HG02588 (cell line): ENCODE measurements at regions not wholly inside any gene's neighbourhood (a gene's known extent, or its start where the extent isn't known, plus 50 kb on each side); places are given as distances from the start of the nearest gene placed in this dataset.
"Not testable (repeated sequence)": the region's sequence is repeated elsewhere in the genome, so short reads cannot be mapped to it uniquely, and the experiment has no call there.

Experiments used
- ATAC-seq: cut with Tn5 transposase; IDR thresholded peaks from one replicate; pipeline ENCODE4 v1.9.1; 2021; ENCODE audit warnings: mild to moderate bottlenecking, moderate library complexity; ENCODE audit not compliant: unreplicated experiment

GRCh38 chr16:54985156-54985555 is 54.5 kb downstream of the IRX5 start:
- ATAC-seq: no peak

GRCh38 chr16:54985668-54986067 is 55.0 kb downstream of the IRX5 start:
- no peak for ATAC-seq

GRCh38 chr16:54986409-54986808 is 55.7 kb downstream of the IRX5 start:
- no peak for ATAC-seq

DNA sequence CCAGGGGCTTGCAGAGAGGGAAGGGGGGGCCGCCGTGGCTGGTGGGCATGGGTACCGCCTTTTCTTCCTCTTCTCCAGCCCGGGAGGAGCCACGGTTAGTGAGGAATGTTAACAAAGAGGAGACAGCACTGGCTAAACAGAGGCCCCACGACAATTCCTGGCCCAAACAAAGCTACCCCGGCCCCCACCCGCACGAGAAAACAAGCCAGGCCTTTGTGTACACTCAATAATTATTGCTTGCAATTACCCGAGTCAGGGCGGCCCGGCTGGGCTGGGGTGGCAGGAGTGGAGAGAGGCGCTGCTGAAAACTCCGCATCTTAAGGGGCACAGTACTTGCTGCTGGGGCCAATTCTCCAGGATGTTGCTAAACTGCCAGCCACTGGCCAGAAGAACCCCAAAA is 56.4 kb downstream of the IRX5 start:
- ATAC-seq: no peak

DNA sequence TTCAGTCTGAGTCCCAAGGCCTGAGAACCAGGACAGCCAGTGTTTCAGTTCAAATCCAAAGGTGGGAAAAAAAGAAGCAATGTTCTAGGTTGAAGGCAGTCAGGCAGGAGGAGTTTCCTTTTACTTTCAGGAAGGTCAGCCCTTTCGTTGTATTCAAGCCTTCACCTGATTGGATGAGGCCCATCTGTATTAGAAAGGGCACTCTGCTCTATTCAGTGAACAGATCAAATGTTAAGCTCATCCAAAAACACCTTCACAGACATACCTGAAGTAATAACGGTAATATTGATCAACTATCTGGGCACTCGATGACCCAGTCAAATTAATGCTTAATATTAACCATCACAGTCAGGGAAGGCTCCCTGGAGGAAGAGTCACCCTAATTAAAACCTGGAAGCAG is 60.9 kb downstream of the IRX5 start:
- no peak for ATAC-seq

DNA sequence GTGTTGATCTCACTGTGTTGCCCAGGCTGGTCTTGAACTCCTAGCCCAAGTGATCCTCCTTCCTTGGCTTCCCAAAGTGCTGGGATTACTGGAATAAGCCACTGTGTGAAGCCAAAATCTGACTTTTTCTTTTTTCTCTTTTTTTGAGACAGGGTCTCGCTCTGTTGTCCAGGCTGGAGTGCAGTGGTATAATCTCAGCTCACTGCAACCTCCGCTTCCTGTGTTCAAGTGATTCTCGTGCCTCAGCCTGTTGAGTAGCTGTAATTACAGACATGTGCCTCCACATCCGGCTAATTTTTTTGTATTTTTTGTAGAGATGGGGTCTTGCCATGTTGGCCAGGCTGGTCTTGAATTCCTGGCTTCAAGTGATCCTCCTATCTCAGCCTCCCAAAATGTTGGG is 61.3 kb downstream of the IRX5 start:
- not testable (repeated sequence) for ATAC-seq

GRCh38 chr16:54993106-54993895 is 62.6 kb downstream of the IRX5 start:
- ATAC-seq: no peak

GRCh38 chr16:54996186-54996585 is 65.5 kb downstream of the IRX5 start:
- no peak for ATAC-seq

- ATAC-seq: no peak
Measured at GRCh38 chr16:54998834-54999233, 68.2 kb downstream of the IRX5 start.

- no peak for ATAC-seq
Measured at GRCh38 chr16:54999481-54999880, 68.8 kb downstream of the IRX5 start.

DNA sequence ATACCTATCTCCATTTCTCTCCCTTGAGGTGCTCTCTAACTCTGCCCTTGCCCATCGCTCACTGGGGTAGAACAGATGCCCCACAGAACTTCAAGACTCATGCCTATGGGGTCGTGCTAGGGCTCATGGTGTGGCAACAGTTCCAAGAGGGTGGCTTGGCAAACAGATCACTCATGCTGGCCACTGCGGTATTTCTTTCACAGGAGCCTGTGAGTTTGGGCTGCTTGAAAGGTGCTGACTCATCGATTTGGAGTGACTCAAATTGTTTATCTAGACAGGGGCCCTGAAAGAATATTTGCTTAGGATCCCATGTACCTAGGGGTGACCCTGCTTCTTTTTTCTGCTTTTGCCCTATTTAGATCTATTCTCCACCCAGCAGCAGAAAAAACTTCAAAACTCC is 69.9 kb downstream of the IRX5 start:
- no peak for ATAC-seq

GRCh38 chr16:55001931-55002330 is 71.3 kb downstream of the IRX5 start:
- ATAC-seq: no peak

DNA sequence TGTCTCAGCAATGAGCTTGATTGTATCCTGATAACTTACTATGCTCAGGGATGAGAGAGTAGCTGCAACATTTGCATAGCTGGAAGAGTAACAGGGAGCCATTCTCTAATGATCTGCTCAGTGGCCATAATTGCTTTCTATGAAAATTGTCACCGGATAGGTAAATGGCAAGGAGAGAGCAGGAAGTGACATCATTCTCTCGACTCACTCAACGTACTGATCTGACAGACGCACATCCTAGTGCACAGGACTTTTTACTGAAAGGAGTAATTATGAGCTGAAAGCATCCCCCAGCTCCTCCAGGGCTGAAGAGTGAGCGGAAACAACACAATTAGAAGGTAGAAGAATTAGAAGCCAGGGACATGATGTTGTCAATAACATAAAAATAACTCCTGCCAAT is 71.8 kb downstream of the IRX5 start:
- ATAC-seq: no peak

DNA sequence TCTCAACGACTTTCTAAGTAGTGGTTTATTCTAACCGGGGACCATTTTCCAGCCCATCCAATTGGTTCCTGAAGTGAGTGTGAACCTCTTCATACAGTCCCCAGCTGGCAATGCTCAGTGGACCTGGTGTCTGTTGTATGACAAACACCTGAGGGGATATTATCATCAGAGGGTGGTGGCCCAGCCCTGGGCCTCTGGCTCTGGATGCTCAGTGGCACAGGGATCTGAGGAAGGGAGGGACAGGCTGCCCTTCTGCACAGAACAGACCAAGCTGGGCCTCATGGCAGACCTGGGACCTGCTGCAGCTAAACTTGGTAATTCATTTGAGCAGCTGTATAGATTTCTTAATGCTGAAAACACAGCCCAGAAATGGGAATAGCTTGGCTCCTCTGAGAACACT is 72.6 kb downstream of the IRX5 start:
- ATAC-seq: no peak

DNA sequence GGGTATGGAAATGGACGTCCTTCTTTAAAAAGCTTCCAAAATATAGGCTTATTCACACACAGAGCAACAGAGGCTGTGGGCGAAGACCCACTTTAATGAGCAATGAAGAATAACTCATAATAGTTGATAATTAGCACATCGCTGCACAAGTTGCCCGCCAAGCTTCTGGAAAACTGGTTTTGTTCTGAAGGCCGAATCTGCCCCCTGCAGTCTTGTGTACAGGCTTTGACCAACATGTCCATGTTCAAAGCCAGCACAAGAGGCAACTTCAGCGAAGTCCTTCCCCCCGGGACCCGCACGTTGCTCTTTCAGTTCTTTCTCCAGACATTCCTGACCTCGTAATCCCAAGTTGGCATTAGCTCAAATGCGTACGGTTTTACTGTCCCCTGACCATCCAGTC is 73.3 kb downstream of the IRX5 start:
- no peak for ATAC-seq

GRCh38 chr16:55007504-55007903 is 76.8 kb downstream of the IRX5 start:
- ATAC-seq: no peak

- ATAC-seq: no peak
Measured at GRCh38 chr16:55008836-55009510, 78.3 kb downstream of the IRX5 start.

DNA sequence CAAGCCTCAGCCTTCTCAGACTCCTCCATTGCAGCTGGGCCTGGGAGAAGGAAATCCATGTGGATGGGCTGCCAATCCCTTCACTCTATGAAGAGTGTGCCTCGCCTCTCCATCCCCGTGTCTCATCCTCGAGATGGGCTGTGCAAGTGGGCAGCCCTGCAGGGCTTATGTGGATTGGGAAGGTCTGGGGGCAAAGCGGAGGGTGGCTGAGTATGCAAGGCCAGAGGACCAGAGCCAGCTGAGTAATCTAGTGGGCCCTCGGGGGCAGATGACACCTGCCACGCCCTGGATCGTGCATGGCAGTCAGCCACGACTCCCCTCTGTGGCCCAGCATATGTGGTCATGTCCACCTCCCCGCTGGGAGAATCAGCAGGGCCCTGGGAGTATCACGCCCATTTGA is 78.9 kb downstream of the IRX5 start:
- ATAC-seq: no peak

DNA sequence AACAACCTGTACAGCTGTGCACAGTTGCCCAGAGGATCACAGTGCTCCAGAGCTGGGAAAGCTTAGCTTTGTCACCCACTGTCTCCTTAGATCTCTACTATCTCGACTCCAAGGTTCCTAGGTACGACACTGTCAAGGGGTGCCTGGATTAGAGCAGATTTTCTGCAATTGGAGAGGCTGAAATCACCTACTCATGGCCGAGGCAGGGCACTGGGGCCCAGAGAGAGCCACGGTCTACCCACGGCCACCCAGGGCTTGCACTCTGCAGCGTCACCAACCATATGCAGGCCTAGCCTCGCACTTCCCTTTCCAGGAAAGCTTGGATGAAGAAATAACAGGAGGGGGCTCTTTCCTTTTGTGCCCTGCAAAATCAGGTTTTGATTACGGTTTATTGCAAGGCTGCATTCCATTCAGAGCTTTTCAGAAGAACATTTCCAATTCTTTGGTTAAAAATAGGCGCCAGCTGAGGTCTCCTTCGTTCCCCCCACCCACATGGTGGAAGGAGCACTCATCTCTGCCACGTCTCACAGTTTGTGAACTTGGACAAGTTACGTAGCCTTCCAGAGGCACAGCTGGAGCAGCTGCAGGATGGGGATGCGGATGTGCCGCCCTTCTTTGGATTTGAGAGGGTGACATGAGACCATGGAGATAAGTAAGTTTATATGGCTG is 80.0 kb downstream of the IRX5 start:
- ATAC-seq: no peak

- ATAC-seq: no peak
Measured at GRCh38 chr16:55012362-55012761, 81.7 kb downstream of the IRX5 start.

DNA sequence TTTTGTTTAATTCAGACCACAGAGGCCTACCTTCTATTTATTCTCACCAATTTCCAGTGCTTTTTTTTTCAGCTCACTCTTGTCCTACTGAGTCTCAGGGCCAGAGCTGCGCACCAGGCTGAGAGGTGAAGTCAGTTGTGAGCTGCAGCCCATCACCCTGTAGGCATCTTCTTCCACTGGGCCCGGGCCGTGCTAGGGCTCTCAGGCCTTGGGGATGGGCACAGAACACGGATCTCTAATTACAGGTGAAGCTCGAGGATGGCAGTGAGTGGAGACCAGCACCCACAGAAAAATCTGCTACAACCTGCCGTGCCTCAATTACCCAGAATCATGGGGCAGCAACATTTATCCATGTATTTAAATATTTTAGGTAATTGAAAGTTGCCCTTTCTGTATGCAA is 82.1 kb downstream of the IRX5 start:
- ATAC-seq: no peak

- ATAC-seq: no peak
Measured at GRCh38 chr16:55014022-55014421, 83.4 kb downstream of the IRX5 start.
